ENCODE measurements at regions not wholly inside any gene's neighbourhood (a gene's known extent, or its start where the extent isn't known, plus 50 kb on each side); places are given as distances from the start of the nearest gene placed in this dataset.

DNA sequence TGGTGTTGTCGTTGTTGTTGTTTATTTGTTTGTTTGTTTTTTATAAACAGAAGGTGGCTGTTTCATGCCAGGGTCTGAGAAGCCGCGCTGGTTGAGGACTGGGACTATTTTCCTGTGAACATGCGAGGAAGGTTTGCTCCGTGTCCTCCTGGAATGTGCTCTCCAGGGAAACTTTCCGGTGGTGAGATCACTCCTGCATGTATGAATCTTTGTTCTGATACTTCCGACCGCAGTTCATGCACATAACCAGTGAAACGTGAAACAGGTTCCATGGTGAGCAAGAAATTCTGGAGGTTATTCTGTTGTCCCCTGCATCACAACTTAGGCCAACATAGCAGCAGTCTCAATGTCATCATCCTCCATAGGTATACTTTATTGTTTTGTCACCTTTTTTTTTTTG, 187.6 kb upstream of the ARGLU1 start:
- TF ChIP-seq, protein P1, sequence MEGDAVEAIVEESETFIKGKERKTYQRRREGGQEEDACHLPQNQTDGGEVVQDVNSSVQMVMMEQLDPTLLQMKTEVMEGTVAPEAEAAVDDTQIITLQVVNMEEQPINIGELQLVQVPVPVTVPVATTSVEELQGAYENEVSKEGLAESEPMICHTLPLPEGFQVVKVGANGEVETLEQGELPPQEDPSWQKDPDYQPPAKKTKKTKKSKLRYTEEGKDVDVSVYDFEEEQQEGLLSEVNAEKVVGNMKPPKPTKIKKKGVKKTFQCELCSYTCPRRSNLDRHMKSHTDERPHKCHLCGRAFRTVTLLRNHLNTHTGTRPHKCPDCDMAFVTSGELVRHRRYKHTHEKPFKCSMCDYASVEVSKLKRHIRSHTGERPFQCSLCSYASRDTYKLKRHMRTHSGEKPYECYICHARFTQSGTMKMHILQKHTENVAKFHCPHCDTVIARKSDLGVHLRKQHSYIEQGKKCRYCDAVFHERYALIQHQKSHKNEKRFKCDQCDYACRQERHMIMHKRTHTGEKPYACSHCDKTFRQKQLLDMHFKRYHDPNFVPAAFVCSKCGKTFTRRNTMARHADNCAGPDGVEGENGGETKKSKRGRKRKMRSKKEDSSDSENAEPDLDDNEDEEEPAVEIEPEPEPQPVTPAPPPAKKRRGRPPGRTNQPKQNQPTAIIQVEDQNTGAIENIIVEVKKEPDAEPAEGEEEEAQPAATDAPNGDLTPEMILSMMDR (IDR thresholded peaks at IDR 0.05) = no peak
- no peak for TF ChIP-seq POLR2A (IDR thresholded peaks at IDR 0.05)
- TF ChIP-seq EP300 (IDR thresholded peaks at IDR 0.05) = no peak
